Choroid plexus epithelial cell (primary cell): ENCODE measurements at regions not wholly inside any gene's neighbourhood (a gene's known extent, or its start where the extent isn't known, plus 50 kb on each side); places are given as distances from the start of the nearest gene placed in this dataset.

ENCODE experiments used
- DNase-seq: peaks from one replicate; pipeline ENCODE4 v3.0.0-alpha.2; 2010; ENCODE audit warnings: low read depth
- H3K4me3 ChIP-seq: 2 replicates; pipeline ENCODE4 v1.5.1; 2011; ENCODE audit warnings: low read depth, mild to moderate bottlenecking, control low read depth, low read length, moderate library complexity
- TF ChIP-seq, protein P1 (sequence below): conservative IDR thresholded peaks from 2 replicates; pipeline ENCODE4 v1.5.1; 2011; ENCODE audit warnings: low read depth, mild to moderate bottlenecking, control low read depth, inconsistent platforms, low read length, moderate library complexity

DNA sequence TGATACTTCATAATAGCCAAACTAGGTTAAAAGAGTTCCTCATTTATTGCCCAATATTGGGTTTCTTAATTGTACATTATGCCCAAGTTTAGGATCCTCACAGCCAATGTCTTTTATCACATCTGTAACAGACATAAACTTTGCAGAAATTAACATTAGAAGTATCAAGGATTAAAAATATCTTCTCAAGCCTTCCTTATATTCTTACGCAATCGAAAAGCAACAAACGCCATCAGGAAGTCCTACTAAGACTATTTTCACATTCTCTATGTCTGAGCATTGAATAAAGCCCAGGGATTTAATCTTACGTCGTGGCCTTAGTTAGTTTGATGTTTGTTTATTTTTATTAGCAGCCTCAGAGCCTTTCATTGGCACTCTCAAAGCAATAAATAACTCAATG, 1660.4 kb upstream of the MIR17HG start:
- H3K4me3 ChIP-seq: no peak overlapping the region
- DNase-seq: peak; percentile 16
- TF ChIP-seq, protein P1, sequence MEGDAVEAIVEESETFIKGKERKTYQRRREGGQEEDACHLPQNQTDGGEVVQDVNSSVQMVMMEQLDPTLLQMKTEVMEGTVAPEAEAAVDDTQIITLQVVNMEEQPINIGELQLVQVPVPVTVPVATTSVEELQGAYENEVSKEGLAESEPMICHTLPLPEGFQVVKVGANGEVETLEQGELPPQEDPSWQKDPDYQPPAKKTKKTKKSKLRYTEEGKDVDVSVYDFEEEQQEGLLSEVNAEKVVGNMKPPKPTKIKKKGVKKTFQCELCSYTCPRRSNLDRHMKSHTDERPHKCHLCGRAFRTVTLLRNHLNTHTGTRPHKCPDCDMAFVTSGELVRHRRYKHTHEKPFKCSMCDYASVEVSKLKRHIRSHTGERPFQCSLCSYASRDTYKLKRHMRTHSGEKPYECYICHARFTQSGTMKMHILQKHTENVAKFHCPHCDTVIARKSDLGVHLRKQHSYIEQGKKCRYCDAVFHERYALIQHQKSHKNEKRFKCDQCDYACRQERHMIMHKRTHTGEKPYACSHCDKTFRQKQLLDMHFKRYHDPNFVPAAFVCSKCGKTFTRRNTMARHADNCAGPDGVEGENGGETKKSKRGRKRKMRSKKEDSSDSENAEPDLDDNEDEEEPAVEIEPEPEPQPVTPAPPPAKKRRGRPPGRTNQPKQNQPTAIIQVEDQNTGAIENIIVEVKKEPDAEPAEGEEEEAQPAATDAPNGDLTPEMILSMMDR: no peak

DNA sequence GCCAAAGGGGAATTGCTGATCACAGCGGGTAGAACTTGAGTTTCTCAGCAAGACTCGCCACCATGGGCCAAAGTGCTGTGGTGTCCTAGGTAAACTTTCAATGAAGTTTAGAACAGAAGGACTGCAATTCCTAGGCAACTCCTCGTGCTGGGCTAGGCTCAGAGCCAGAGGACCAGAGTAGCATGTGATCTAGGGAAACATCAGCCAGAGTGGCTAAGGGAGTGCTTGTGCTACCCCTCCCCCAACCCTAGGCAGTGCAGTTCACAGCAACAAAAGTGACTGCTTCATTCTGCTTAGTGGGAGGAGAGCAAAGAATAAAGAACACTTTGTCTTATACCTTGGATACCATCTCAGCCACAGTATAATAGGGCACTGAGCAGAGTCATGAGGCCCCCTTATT, 1658.6 kb upstream of the MIR17HG start:
- TF ChIP-seq, protein P1: no peak

DNA sequence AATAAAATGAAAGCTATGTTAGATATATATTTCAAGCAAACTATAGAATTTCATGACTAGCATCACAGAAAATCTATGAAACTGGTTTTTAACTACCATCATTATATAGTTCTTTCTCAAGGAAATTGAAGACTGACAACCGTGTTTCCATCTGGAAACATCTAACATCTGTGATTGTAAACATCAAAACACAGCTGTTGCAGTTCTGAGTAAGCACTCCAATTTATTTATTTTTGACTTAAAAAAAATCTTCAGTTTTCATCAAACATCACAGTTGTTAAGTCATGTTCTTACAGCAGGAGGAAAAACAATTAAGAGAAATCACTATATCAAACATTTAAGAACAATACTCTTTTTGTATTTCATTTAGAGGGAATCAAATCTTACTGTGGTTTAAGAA, 1653.0 kb upstream of the MIR17HG start:
- no peak overlapping the region for H3K4me3 ChIP-seq
- TF ChIP-seq, protein P1: no peak
- no peak for DNase-seq

More for the DNA sequence above, 1658.6 kb upstream of the MIR17HG start:
- DNase-seq: peak; percentile 66
- H3K4me3 ChIP-seq: no peak overlapping the region

DNA sequence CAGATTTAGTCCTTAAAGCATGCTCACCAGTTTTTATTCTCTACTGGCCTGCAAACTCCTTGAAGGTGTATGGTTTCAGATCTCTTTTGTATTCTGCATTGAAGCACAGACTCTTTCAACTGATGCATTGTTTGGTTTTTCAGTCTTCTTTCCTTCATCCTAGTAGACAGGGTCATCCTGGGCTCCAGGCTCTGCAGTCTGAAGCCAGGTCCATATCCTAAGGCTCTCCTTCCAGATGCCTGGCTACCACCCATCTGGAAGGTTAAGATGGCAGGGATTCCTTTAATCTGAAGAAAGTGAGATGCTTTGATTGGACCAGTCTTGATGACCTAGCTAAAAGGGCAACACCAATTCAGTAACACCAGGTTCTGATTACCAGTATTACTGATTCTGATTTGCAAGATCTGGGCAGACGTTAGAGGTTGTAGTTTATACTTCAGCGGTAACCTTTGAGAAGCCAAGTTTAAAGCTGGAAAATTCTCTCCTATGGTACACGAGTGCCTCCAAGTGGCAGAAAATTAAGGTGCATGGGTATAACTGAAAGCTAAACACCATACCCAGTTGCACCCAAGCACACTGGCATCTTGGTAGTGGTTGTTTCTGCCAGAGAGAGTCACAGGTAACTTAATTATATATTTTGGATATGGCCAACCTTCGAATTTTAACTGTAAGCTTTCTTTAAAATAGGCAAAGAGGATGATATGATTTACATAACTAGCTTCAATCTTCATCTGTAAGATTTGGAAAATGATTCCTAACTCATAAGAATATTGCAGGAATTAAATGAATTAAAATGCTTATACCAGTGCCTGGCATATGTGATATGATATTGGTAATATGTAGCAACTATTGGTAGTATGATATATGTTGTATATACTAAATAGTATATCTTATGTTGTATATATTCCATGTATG, 1651.9 kb upstream of the MIR17HG start:
- peak; percentile 69 for DNase-seq
- TF ChIP-seq, protein P1: peak; percentile 90
- no peak overlapping the region for H3K4me3 ChIP-seq

DNA sequence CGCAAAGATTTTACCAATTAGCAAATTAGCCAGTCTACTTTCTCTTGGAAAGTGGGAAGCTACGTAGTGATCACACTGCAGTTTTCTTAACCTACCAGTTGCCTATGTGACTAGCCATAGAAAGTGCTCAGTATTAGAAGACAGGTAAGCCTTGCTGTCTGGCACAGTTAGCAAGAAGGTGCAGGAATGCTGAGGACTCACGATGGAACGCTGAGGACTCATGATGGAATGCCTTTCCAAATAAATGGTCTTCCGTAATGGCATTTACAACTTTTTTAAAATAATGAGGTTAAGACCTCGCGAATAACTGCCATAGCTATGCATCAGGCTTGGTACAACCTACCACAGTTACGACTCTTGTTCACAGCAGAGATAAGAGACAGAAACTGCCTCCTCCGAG, 1645.6 kb upstream of the MIR17HG start:
- TF ChIP-seq, protein P1: no peak
- no peak for DNase-seq
- no peak overlapping the region for H3K4me3 ChIP-seq

DNA sequence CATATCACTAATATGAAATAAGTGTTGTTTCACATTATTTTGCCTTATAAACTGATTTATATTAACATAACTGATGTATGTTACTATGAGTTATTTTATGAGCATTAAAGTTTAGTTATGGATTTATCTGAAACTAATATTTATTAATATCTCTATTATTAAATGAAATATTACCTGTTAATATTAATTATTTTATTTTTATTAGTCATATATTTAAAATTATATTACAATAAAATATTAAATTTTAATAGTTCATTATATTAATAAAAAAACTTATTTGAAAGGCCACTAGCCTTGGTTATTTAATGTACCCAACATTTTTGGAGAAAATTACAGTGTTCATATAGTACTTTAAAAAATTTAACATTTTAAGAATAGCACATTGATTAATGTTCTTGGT, 1643.4 kb upstream of the MIR17HG start:
- TF ChIP-seq, protein P1: no peak
- no peak for DNase-seq
- H3K4me3 ChIP-seq: no peak overlapping the region

DNA sequence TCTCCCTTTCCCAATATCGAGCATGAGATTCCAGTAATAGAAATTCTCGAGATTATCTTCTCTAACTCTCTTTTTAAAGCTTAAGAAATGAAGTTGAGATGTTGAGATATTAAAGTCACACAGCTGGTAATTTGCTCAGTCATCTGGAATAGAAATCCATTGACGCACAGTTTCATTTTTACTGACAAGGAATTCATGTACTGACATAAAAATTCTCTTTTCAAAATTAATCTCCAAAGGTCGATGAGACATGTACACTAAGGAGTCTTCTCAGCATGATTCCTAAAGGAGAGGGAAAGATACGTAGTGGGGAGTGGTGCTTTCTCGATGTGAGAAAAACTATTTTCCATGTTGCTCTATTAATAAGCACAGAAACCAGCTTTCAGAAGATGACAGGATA, 1639.5 kb upstream of the MIR17HG start:
- no peak overlapping the region for H3K4me3 ChIP-seq
- TF ChIP-seq, protein P1: no peak
- no peak for DNase-seq
